ENCODE measurements at regions not wholly inside any gene's neighbourhood (a gene's known extent, or its start where the extent isn't known, plus 50 kb on each side); places are given as distances from the start of the nearest gene placed in this dataset.

DNA sequence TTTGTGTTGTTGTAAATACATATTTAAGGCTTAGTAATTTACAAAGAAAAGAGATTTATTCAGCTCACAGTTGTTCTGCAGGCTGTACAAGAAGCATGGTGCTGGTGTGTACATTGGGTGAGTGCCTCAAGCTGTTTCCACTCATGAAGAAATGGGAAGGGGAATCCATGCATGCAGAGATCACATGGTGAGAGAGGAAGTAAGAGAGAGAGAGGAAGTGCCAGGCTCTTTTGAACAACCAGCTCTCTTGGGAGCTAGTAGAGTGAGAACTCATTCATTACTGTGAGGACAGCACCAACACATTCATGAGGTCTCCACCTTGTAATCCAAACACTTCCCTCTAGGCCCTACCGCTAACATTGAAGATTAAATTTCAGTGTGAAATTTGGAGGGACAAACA is 909.2 kb downstream of the NSUN3 start:
- Mint-ChIP-seq H3K27ac (ENCODE audit: unreplicated experiment) (no peak overlapping the region), H3K9me3 (ENCODE audit: unreplicated experiment) (peaks cover 47% of the 10 kb centered on the region), H3K36me3 (ENCODE audit: insufficient read depth, unreplicated experiment) (peaks cover 5% of the 10 kb centered on the region), H3K4me3 (ENCODE audit: unreplicated experiment) (no peak overlapping the region), H3K4me1 (ENCODE audit: low read depth, unreplicated experiment) (peaks cover 28% of the 10 kb centered on the region), H3K27me3 (ENCODE audit: insufficient read depth, unreplicated experiment) (no peaks in the 10 kb centered on the region)
- peaks cover 12% of the 10 kb centered on the region for H3K4me1 ChIP-seq
- intact Hi-C loops (cut with micrococcal nuclease; ENCODE audit: unreplicated experiment) = no loop called here
- no peaks in the 10 kb centered on the region for H3K36me3 ChIP-seq (ENCODE audit: control insufficient read depth, insufficient read depth, low read length)
- no peaks in the 10 kb centered on the region for H3K27me3 ChIP-seq (replicated peaks; ENCODE audit: control insufficient read depth, insufficient read depth, low read length)
- ChIA-PET CTCF (no interaction called here), POLR2A (no interaction called here)
- TF ChIP-seq CTCF (IDR thresholded peaks at IDR 0.05; ENCODE audit: insufficient read depth in 1 of 2, low read depth in 1 of 2, low read length in 1 of 2, severe bottlenecking in 1 of 2, unreplicated experiment in 1 of 2) = no peak
- no peak overlapping the region for H3K4me3 ChIP-seq (ENCODE audit: low read depth, low read length)
- no peaks in the 10 kb centered on the region for H3K9me3 ChIP-seq
- no peak for DNase-seq
- no TSS peak for BruUV-seq (replicated peaks)

- intact Hi-C loops (cut with micrococcal nuclease; ENCODE audit: unreplicated experiment) = no loop called here
- Histone ChIP-seq H3K9me3 (no peaks in the 10 kb centered on the region), H3K27me3 (replicated peaks; ENCODE audit: control insufficient read depth, insufficient read depth, low read length) (no peaks in the 10 kb centered on the region), H3K4me3 (ENCODE audit: low read depth, low read length) (no peak overlapping the region), H3K4me1 (no peaks in the 10 kb centered on the region), H3K36me3 (ENCODE audit: control insufficient read depth, insufficient read depth, low read length) (no peaks in the 10 kb centered on the region)
- ChIA-PET POLR2A (no interaction called here), CTCF (no interaction called here)
- Mint-ChIP-seq H3K4me1 (ENCODE audit: low read depth, unreplicated experiment) (no peaks in the 10 kb centered on the region), H3K36me3 (ENCODE audit: insufficient read depth, unreplicated experiment) (no peaks in the 10 kb centered on the region), H3K27ac (ENCODE audit: unreplicated experiment) (peak overlapping the region; percentile 11), H3K4me3 (ENCODE audit: unreplicated experiment) (no peak overlapping the region), H3K9me3 (ENCODE audit: unreplicated experiment) (peaks cover 22% of the 10 kb centered on the region), H3K27me3 (ENCODE audit: insufficient read depth, unreplicated experiment) (no peaks in the 10 kb centered on the region)
- TF ChIP-seq CTCF (IDR thresholded peaks at IDR 0.05; ENCODE audit: insufficient read depth in 1 of 2, low read depth in 1 of 2, low read length in 1 of 2, severe bottlenecking in 1 of 2, unreplicated experiment in 1 of 2) = no peak
- no TSS peak for BruUV-seq (replicated peaks)
- no peak for DNase-seq
Measured at GRCh38 chr3:94978084-94978483, 915.2 kb downstream of the NSUN3 start.

GRCh38 chr3:94985778-94986177 is 922.9 kb downstream of the NSUN3 start:
- Histone ChIP-seq H3K4me1 (no peaks in the 10 kb centered on the region; the same call in 1 of the 2 replicates), H3K36me3 (ENCODE audit: control insufficient read depth, insufficient read depth, low read length) (no peaks in the 10 kb centered on the region), H3K9me3 (no peaks in the 10 kb centered on the region), H3K27me3 (replicated peaks; ENCODE audit: control insufficient read depth, insufficient read depth, low read length) (no peaks in the 10 kb centered on the region), H3K4me3 (ENCODE audit: low read depth, low read length) (no peak overlapping the region)
- no peak for DNase-seq
- Mint-ChIP-seq H3K27ac (ENCODE audit: unreplicated experiment) (no peak overlapping the region), H3K9me3 (ENCODE audit: unreplicated experiment) (no peaks in the 10 kb centered on the region), H3K36me3 (ENCODE audit: insufficient read depth, unreplicated experiment) (no peaks in the 10 kb centered on the region), H3K4me1 (ENCODE audit: low read depth, unreplicated experiment) (no peaks in the 10 kb centered on the region), H3K27me3 (ENCODE audit: insufficient read depth, unreplicated experiment) (no peaks in the 10 kb centered on the region), H3K4me3 (ENCODE audit: unreplicated experiment) (no peak overlapping the region)
- ChIA-PET POLR2A (no interaction called here), CTCF (no interaction called here)
- no TSS peak for BruUV-seq (replicated peaks)
- TF ChIP-seq CTCF (IDR thresholded peaks at IDR 0.05; ENCODE audit: insufficient read depth in 1 of 2, low read depth in 1 of 2, low read length in 1 of 2, severe bottlenecking in 1 of 2, unreplicated experiment in 1 of 2) = no peak
- intact Hi-C loops (cut with micrococcal nuclease; ENCODE audit: unreplicated experiment) = no loop called here

Data from Caco-2 (cell line).